CD14-positive monocyte (primary cell): ENCODE measurements at regions not wholly inside any gene's neighbourhood (a gene's known extent, or its start where the extent isn't known, plus 50 kb on each side); places are given as distances from the start of the nearest gene placed in this dataset.

Source experiments
- DNase-seq, 3 donors: peaks; one replicate each; pipeline ENCODE4 v3.0.0-alpha.2; 2011 to 2022
- H2AFZ ChIP-seq: 2 replicates; pipeline ENCODE4 v1.6.0; 2012; ENCODE audit warnings: mild to moderate bottlenecking, low read depth, low read length, inconsistent platforms; ENCODE audit not compliant: insufficient read depth, poor library complexity, severe bottlenecking
- H3K27ac ChIP-seq, 2 donors: 1 replicate in 1 of 2; 2 replicates in 1 of 2; pipeline ENCODE4 v1.5.1; 2012 to 2013; ENCODE audit warnings: low read length in 2 of 2, control low read depth in 1 of 2, inconsistent platforms in 1 of 2, low read depth in 1 of 2, mild to moderate bottlenecking in 1 of 2
- H3K27me3 ChIP-seq, 2 donors: one replicate each; pipeline versions ENCODE4 v1.6.0 to v1.6.1; 2011 to 2013; ENCODE audit warnings: low read length in 2 of 2; ENCODE audit not compliant: control insufficient read depth in 2 of 2, insufficient read depth in 2 of 2
- H3K36me3 ChIP-seq, 2 donors: replicated peaks in 1 of 2; 1 replicate in 1 of 2; 2 replicates in 1 of 2; pipeline versions ENCODE4 v1.5.1 to v1.6.1; 2012 to 2013; ENCODE audit warnings: low read length in 2 of 2, control low read depth in 1 of 2, inconsistent platforms in 1 of 2, mild to moderate bottlenecking in 1 of 2; ENCODE audit not compliant: insufficient read depth in 2 of 2, control insufficient read depth in 1 of 2
- H3K4me1 ChIP-seq, 2 donors: 1 replicate in 1 of 2; 2 replicates in 1 of 2; pipeline versions ENCODE4 v1.5.1 to v1.6.1; 2012 to 2013; ENCODE audit warnings: low read length in 2 of 2, control low read depth in 1 of 2, inconsistent platforms in 1 of 2, mild to moderate bottlenecking in 1 of 2, moderate library complexity in 1 of 2; ENCODE audit not compliant: insufficient read depth in 2 of 2, control insufficient read depth in 1 of 2
- H3K4me2 ChIP-seq: replicated peaks from 2 replicates; pipeline ENCODE3; 2012; ENCODE audit warnings: low read length, moderate library complexity, mild to moderate bottlenecking; ENCODE audit not compliant: poor library complexity, severe bottlenecking; ENCODE audit errors: extremely low read depth
- H3K4me3 ChIP-seq, 3 experiments: fragments of 200-600 bp in 1 of 3; sonication (generic) in 1 of 3; replicated peaks in 1 of 3; 1 replicate in 2 of 3; 2 replicates in 1 of 3; pipeline ENCODE4 v1.5.1; 2011 to 2013; ENCODE audit warnings: low read length in 3 of 3, mild to moderate bottlenecking in 3 of 3, control low read depth in 2 of 3, low read depth in 2 of 3, inconsistent platforms in 1 of 3, moderate library complexity in 1 of 3
- H3K79me2 ChIP-seq: 2 replicates; pipeline ENCODE4 v1.6.0; 2012; ENCODE audit warnings: mild to moderate bottlenecking, control low read depth, inconsistent platforms, low read length, moderate library complexity; ENCODE audit not compliant: insufficient read depth
- H3K9ac ChIP-seq: 2 replicates; pipeline ENCODE4 v1.6.0; 2017; ENCODE audit warnings: low read length, mild to moderate bottlenecking; ENCODE audit not compliant: insufficient read depth, poor library complexity, severe bottlenecking
- H3K9me3 ChIP-seq, 2 donors: replicated peaks in 1 of 2; 1 replicate in 1 of 2; 2 replicates in 1 of 2; pipeline versions ENCODE4 v1.5.1 to v1.6.1; 2012 to 2013; ENCODE audit warnings: low read length in 2 of 2, control low read depth in 1 of 2; ENCODE audit not compliant: control insufficient read depth in 1 of 2, insufficient read depth in 1 of 2
- H4K20me1 ChIP-seq: 2 replicates; pipeline ENCODE4 v1.6.0; 2012; ENCODE audit warnings: mild to moderate bottlenecking, low read length, control low read depth, moderate library complexity; ENCODE audit not compliant: insufficient read depth
- H3K27ac Mint-ChIP-seq, 7 donors: one replicate each; pipeline ENCODE4 v1.8.0; 2020; ENCODE audit warnings: mild to moderate bottlenecking in 7 of 7, mixed read lengths in 7 of 7, moderate library complexity in 6 of 7, inconsistent platforms in 2 of 7
- H3K27me3 Mint-ChIP-seq, 3 donors: one replicate each; pipeline ENCODE4 v1.8.0; 2021 to 2022; ENCODE audit warnings: low read depth in 3 of 3, mild to moderate bottlenecking in 3 of 3, mixed read lengths in 3 of 3, moderate library complexity in 3 of 3, inconsistent platforms in 1 of 3
- H3K36me3 Mint-ChIP-seq, 2 donors: one replicate each; pipeline ENCODE4 v1.8.0; 2020; ENCODE audit warnings: mixed read lengths in 2 of 2, inconsistent platforms in 1 of 2, mild to moderate bottlenecking in 1 of 2
- H3K4me1 Mint-ChIP-seq: one replicate; pipeline ENCODE4 v1.8.0; 2020; ENCODE audit warnings: mild to moderate bottlenecking, mixed read lengths
- H3K4me3 Mint-ChIP-seq, 2 donors: one replicate each; pipeline ENCODE4 v1.8.0; 2020; ENCODE audit warnings: mild to moderate bottlenecking in 2 of 2, mixed read lengths in 2 of 2, moderate library complexity in 1 of 2
- H3K9me3 Mint-ChIP-seq, 7 donors: one replicate each; pipeline ENCODE4 v1.8.0; 2020 to 2022; ENCODE audit warnings: mixed read lengths in 7 of 7, mild to moderate bottlenecking in 6 of 7, moderate library complexity in 6 of 7, inconsistent platforms in 2 of 7
- CTCF ChIP-seq: fragments of 200-600 bp; IDR thresholded peaks from one replicate; pipeline ENCODE4 v1.8.0; 2022; ENCODE audit warnings: antibody characterized with exemption, mild to moderate bottlenecking
- WGBS: methylation state at CpG from one replicate; pipeline ENCODE4 v1.1.5; 2013; ENCODE audit warnings: missing lambda C conversion rate; ENCODE audit not compliant: insufficient coverage; 5-methylcytosine and 5-hydroxymethylcytosine counted together
- intact Hi-C, 2 donors: fragments of 100-400 bp; cut with micrococcal nuclease; formaldehyde crosslinking; loops; one replicate each; pipeline versions ENCODE4 v1.15.0 to v1.15.1; 2023

DNA sequence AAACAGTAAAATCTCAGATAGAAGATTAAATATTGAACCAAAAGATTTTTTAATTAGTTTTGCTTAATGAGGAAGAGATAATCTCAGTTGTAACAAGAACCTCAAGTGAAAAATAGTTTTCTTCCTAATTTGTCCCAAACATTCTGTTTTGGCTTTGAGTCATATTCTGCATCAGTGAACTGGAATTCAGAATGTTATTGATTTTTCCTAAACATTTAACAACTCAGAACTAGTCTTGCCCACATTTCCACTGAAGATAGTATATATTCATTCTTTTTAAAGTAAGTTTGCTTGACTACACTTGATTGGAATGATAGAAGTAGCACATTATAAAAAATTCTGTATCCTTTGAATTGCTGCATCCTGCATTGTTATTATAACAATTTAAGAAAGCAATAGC, 85.7 kb upstream of the UGP2 start:
- Histone ChIP-seq H3K4me2 (no peak overlapping the region), H3K4me1 (no peaks in the 10 kb centered on the region), H3K27ac (no peak overlapping the region), H3K79me2 (no peaks in the 10 kb centered on the region), H2AFZ (no peak overlapping the region), H3K4me3 (no peak overlapping the region), H4K20me1 (no peaks in the 10 kb centered on the region), H3K36me3 (no peaks in the 10 kb centered on the region), H3K27me3 (no peaks in the 10 kb centered on the region), H3K9ac (no peak overlapping the region), H3K9me3 (peaks cover 0 to 4% of the 10 kb centered on the region in 2 donors)
- intact Hi-C loops: no loop called here
- no peak for DNase-seq
- peaks cover 0 to 3% (median 2%) of the 10 kb centered on the region in 3 donors for H3K27me3 Mint-ChIP-seq
- TF ChIP-seq CTCF: no peak
- no peaks in the 10 kb centered on the region for H3K36me3 Mint-ChIP-seq
- no peak overlapping the region for H3K4me3 Mint-ChIP-seq
- peaks cover 4 to 18% (median 7%) of the 10 kb centered on the region in 7 donors for H3K9me3 Mint-ChIP-seq
- H3K4me1 Mint-ChIP-seq: peaks cover 12% of the 10 kb centered on the region
- no peak overlapping the region for H3K27ac Mint-ChIP-seq

DNA sequence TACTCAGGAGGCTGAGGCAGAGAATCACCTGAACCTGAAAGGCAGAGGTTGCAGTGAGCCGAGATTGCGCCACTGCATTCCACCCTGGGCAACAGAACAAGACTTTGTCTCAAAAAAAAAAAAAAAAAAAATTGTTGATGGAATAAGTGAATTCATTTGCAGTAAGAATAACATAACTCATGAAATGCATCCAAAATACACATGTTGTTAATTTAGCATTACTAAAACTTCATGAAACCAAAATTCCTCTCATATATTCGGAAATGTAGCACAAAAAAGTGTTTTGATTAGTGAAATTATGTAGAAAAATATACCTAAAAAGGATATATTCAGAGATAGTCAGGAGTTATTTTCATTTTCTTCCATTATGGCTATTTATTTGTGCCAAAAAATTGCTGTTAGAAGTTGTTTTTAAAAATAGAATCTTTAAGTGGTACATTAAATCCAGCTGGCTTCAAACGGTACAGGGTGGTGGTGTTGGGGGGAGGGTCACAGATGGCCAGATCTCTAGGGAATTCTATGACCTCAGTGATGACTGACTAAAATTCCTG, 78.2 kb upstream of the UGP2 start:
- intact Hi-C loops: no loop called here
- no peak overlapping the region for H3K9ac ChIP-seq
- 100% methylated on average over 1 of the region's 4 CpGs for WGBS
- no peaks in the 10 kb centered on the region for H3K4me1 ChIP-seq
- Mint-ChIP-seq H3K27me3 (peaks cover 0 to 2% (median 0%) of the 10 kb centered on the region in 3 donors), H3K27ac (no peak overlapping the region), H3K4me3 (no peak overlapping the region), H3K36me3 (no peaks in the 10 kb centered on the region), H3K9me3 (peaks cover 0 to 13% (median 11%) of the 10 kb centered on the region in 7 donors), H3K4me1 (no peaks in the 10 kb centered on the region)
- H3K27ac ChIP-seq: no peak overlapping the region
- no peak for TF ChIP-seq CTCF
- DNase-seq: no peak
- H3K36me3 ChIP-seq: no peaks in the 10 kb centered on the region
- H3K79me2 ChIP-seq: no peaks in the 10 kb centered on the region
- no peak overlapping the region for H3K4me2 ChIP-seq
- no peak overlapping the region for H2AFZ ChIP-seq
- no peaks in the 10 kb centered on the region for H3K27me3 ChIP-seq
- peaks cover 0 to 9% of the 10 kb centered on the region in 2 donors for H3K9me3 ChIP-seq
- H4K20me1 ChIP-seq: no peaks in the 10 kb centered on the region
- no peak overlapping the region for H3K4me3 ChIP-seq
